KBM-7 (cell line): ENCODE measurements at regions not wholly inside any gene's neighbourhood (a gene's known extent, or its start where the extent isn't known, plus 50 kb on each side); places are given as distances from the start of the nearest gene placed in this dataset.
"Not testable (repeated sequence)": the region's sequence is repeated elsewhere in the genome, so short reads cannot be mapped to it uniquely, and the experiment has no call there.

Experiments
- DNase-seq: peaks from one replicate; pipeline ENCODE4 v3.0.0-alpha.2; 2015
- in situ Hi-C: fragments of 300-500 bp; cut with MboI; formaldehyde crosslinking; loops from 2 replicates; pipeline ENCODE4 v1.14.3; 2020; ENCODE audit warnings: low sequenced_read_pairs, low pct_unique_long_range_greater_than_20kb, mixed read lengths

- in situ Hi-C loops, result no loop called here
Measured at GRCh38 chr7:145378197-145378596, 542.3 kb upstream of the TPK1 start.

GRCh38 chr7:145360511-145361100, 524.8 kb upstream of the TPK1 start:
- DNase-seq, result no peak
- in situ Hi-C loops, result no loop called here

More at GRCh38 chr7:145378197-145378596, 542.3 kb upstream of the TPK1 start:
- DNase-seq, result no peak

GRCh38 chr7:145350334-145350733, 514.5 kb upstream of the TPK1 start:
- in situ Hi-C loops, result no loop called here

GRCh38 chr7:145349452-145349851, 513.6 kb upstream of the TPK1 start:
- in situ Hi-C loops, DNase-seq: not testable (repeated sequence)

More at GRCh38 chr7:145350334-145350733, 514.5 kb upstream of the TPK1 start:
- DNase-seq, result no peak

GRCh38 chr7:145347271-145347670, 511.4 kb upstream of the TPK1 start:
- in situ Hi-C loops, result no loop called here
- DNase-seq, result no peak

GRCh38 chr7:145339319-145339718, 503.5 kb upstream of the TPK1 start:
- DNase-seq, result no peak
- in situ Hi-C loops, result no loop called here

- in situ Hi-C loops, result no loop called here
- DNase-seq, result no peak
Measured at GRCh38 chr7:145331522-145331921, 495.7 kb upstream of the TPK1 start.

GRCh38 chr7:145331076-145331475, 495.2 kb upstream of the TPK1 start:
- in situ Hi-C loops, result no loop called here
- no peak for DNase-seq

GRCh38 chr7:145327646-145328045, 491.8 kb upstream of the TPK1 start:
- DNase-seq, result no peak
- in situ Hi-C loops, result no loop called here

GRCh38 chr7:145324081-145324480, 488.2 kb upstream of the TPK1 start:
- DNase-seq, result no peak
- in situ Hi-C loops, result no loop called here

GRCh38 chr7:145313551-145313950, 477.7 kb upstream of the TPK1 start:
- in situ Hi-C loops, result no loop called here
- DNase-seq, result no peak

GRCh38 chr7:145293754-145294153, 457.9 kb upstream of the TPK1 start:
- no peak for DNase-seq
- in situ Hi-C loops, result no loop called here

GRCh38 chr7:145293228-145293701, 457.4 kb upstream of the TPK1 start:
- no peak for DNase-seq
- in situ Hi-C loops, result no loop called here

- in situ Hi-C loops, result no loop called here
- no peak for DNase-seq
Measured at GRCh38 chr7:145289384-145289783, 453.5 kb upstream of the TPK1 start.

- in situ Hi-C loops, result no loop called here
- DNase-seq, result no peak
Measured at GRCh38 chr7:145276118-145276517, 440.3 kb upstream of the TPK1 start.

- in situ Hi-C loops, result no loop called here
- no peak for DNase-seq
Measured at GRCh38 chr7:145269418-145270161, 433.7 kb upstream of the TPK1 start.

- in situ Hi-C loops, result no loop called here
- no peak for DNase-seq
Measured at GRCh38 chr7:145265180-145265579, 429.3 kb upstream of the TPK1 start.

- no peak for DNase-seq
- in situ Hi-C loops, result no loop called here
Measured at GRCh38 chr7:145263886-145264285, 428.0 kb upstream of the TPK1 start.

GRCh38 chr7:145252031-145252430, 416.2 kb upstream of the TPK1 start:
- in situ Hi-C loops, result no loop called here
- DNase-seq, result no peak

GRCh38 chr7:145224775-145225174, 388.9 kb upstream of the TPK1 start:
- in situ Hi-C loops, result no loop called here
- DNase-seq, result no peak

- no peak for DNase-seq
- in situ Hi-C loops, result no loop called here
Measured at GRCh38 chr7:145219461-145219860, 383.6 kb upstream of the TPK1 start.
